HepG2 (cell line): ENCODE measurements at regions not wholly inside any gene's neighbourhood (a gene's known extent, or its start where the extent isn't known, plus 50 kb on each side); places are given as distances from the start of the nearest gene placed in this dataset.

Source experiments
- CEBPB ChIP-seq: IDR thresholded peaks from 2 replicates; pipeline ENCODE4 v1.6.1; 2011; ENCODE audit warnings: low read depth, low read length, improper control_type of control experiment, borderline replicate concordance
- JUND ChIP-seq: sonication (generic); formaldehyde crosslinking; IDR thresholded peaks from 2 replicates; pipeline ENCODE4 v1.8.0; 2022; ENCODE audit warnings: mild to moderate bottlenecking, missing genetic modification reagents
- KDM1A ChIP-seq: IDR thresholded peaks from 2 replicates; pipeline ENCODE4 v1.6.1; 2016; ENCODE audit warnings: missing compliant biosample characterization
- KDM3A ChIP-seq: IDR thresholded peaks from 2 replicates; pipeline ENCODE4 v1.6.1; 2018; ENCODE audit warnings: low read depth, missing compliant biosample characterization
- KMT2B ChIP-seq: IDR thresholded peaks from 2 replicates; pipeline ENCODE4 v1.6.1; 2016; ENCODE audit warnings: missing genetic modification reagents, missing compliant biosample characterization
- LBX2 ChIP-seq: sonication (generic); formaldehyde crosslinking; IDR thresholded peaks from 2 replicates; pipeline ENCODE4 v1.5.0; 2020; ENCODE audit warnings: missing genetic modification reagents, mild to moderate bottlenecking, borderline replicate concordance
- MTA1 ChIP-seq: sonication (generic); formaldehyde crosslinking; IDR thresholded peaks from 2 replicates; pipeline ENCODE4 v1.4.0; 2020; ENCODE audit warnings: missing genetic modification reagents, mild to moderate bottlenecking, borderline replicate concordance
- NCOA1 ChIP-seq: sonication (generic); formaldehyde crosslinking; IDR thresholded peaks from 2 replicates; pipeline ENCODE4 v1.9.0; 2021; ENCODE audit warnings: missing genetic modification reagents
- NONO ChIP-seq, 2 experiments: fragments of 450-650 bp in 1 of 2; sonication (generic) in 1 of 2; formaldehyde crosslinking in 1 of 2; IDR thresholded peaks in 1 of 2; conservative IDR thresholded peaks in 1 of 2; 2 replicates each; pipeline versions ENCODE4 v1.6.1 to v1.8.0; 2017 to 2022; ENCODE audit warnings: mild to moderate bottlenecking in 1 of 2, missing genetic modification reagents in 1 of 2, moderate library complexity in 1 of 2
- PLRG1 ChIP-seq: fragments of 450-650 bp; conservative IDR thresholded peaks from 2 replicates; pipeline ENCODE4 v1.6.1; 2016
- REL ChIP-seq: sonication (generic); formaldehyde crosslinking; conservative IDR thresholded peaks from 2 replicates; pipeline ENCODE4 v1.8.0; 2022; ENCODE audit warnings: mild to moderate bottlenecking, missing genetic modification reagents, moderate library complexity
- SMAD3 ChIP-seq: sonication (generic); formaldehyde crosslinking; IDR thresholded peaks from 2 replicates; pipeline ENCODE4 v1.4.0; 2020; ENCODE audit warnings: missing genetic modification reagents
- SOX13 ChIP-seq, 3 experiments: fragments of 450-650 bp in 1 of 3; sonication (generic) in 1 of 3; formaldehyde crosslinking in 1 of 3; IDR thresholded peaks in 2 of 3; conservative IDR thresholded peaks in 1 of 3; 2 replicates each; pipeline versions ENCODE4 v1.5.0 to v1.6.1; 2016 to 2020; ENCODE audit warnings: antibody characterized with exemption in 1 of 3, mild to moderate bottlenecking in 1 of 3, missing compliant biosample characterization in 1 of 3, missing genetic modification reagents in 1 of 3, moderate library complexity in 1 of 3
- SOX6 ChIP-seq, 2 experiments: fragments of 450-650 bp in 1 of 2; sonication (generic) in 1 of 2; formaldehyde crosslinking in 1 of 2; IDR thresholded peaks; 2 replicates each; pipeline versions ENCODE4 v1.4.0 to v1.6.1; 2017 to 2020; ENCODE audit warnings: antibody characterized with exemption in 1 of 2, mild to moderate bottlenecking in 1 of 2, missing genetic modification reagents in 1 of 2
- WIZ ChIP-seq: sonication (generic); formaldehyde crosslinking; IDR thresholded peaks from 2 replicates; pipeline ENCODE4 v1.5.1; 2020; ENCODE audit warnings: mild to moderate bottlenecking, missing genetic modification reagents
- ZFP91 ChIP-seq: sonication (generic); formaldehyde crosslinking; IDR thresholded peaks from 2 replicates; pipeline ENCODE4 v1.9.0; 2022; ENCODE audit warnings: missing genetic modification reagents, mild to moderate bottlenecking, borderline replicate concordance
- ZFY ChIP-seq: sonication (generic); formaldehyde crosslinking; IDR thresholded peaks from 2 replicates; pipeline ENCODE4 v1.4.0; 2020; ENCODE audit warnings: missing genetic modification reagents
- ZMYM3 ChIP-seq: sonication (generic); formaldehyde crosslinking; IDR thresholded peaks from 2 replicates; pipeline ENCODE4 v1.5.1; 2020; ENCODE audit warnings: mild to moderate bottlenecking, missing genetic modification reagents
- ZNF10 ChIP-seq: sonication (generic); formaldehyde crosslinking; IDR thresholded peaks from 2 replicates; pipeline ENCODE4 v1.4.0; 2020; ENCODE audit warnings: mild to moderate bottlenecking, low read depth, missing genetic modification reagents, borderline replicate concordance
- ZNF746 ChIP-seq: sonication (generic); formaldehyde crosslinking; IDR thresholded peaks from 2 replicates; pipeline ENCODE4 v1.8.0; 2022; ENCODE audit warnings: mild to moderate bottlenecking, missing genetic modification reagents
- ZNF879 ChIP-seq: sonication (generic); formaldehyde crosslinking; IDR thresholded peaks from 2 replicates; pipeline ENCODE4 v1.8.1; 2023; ENCODE audit warnings: missing genetic modification reagents
- ZSCAN20 ChIP-seq: sonication (generic); formaldehyde crosslinking; IDR thresholded peaks from 2 replicates; pipeline ENCODE4 v1.4.0; 2020; ENCODE audit warnings: missing genetic modification reagents, mild to moderate bottlenecking, borderline replicate concordance
- ZSCAN29 ChIP-seq: sonication (generic); formaldehyde crosslinking; conservative IDR thresholded peaks from 2 replicates; pipeline ENCODE4 v1.4.0; 2020; ENCODE audit warnings: mild to moderate bottlenecking, missing genetic modification reagents
- TF ChIP-seq, protein P1 (sequence below): sonication (generic); formaldehyde crosslinking; IDR thresholded peaks from 2 replicates; pipeline ENCODE4 v1.4.0; 2020; ENCODE audit warnings: missing genetic modification reagents, borderline replicate concordance

DNA sequence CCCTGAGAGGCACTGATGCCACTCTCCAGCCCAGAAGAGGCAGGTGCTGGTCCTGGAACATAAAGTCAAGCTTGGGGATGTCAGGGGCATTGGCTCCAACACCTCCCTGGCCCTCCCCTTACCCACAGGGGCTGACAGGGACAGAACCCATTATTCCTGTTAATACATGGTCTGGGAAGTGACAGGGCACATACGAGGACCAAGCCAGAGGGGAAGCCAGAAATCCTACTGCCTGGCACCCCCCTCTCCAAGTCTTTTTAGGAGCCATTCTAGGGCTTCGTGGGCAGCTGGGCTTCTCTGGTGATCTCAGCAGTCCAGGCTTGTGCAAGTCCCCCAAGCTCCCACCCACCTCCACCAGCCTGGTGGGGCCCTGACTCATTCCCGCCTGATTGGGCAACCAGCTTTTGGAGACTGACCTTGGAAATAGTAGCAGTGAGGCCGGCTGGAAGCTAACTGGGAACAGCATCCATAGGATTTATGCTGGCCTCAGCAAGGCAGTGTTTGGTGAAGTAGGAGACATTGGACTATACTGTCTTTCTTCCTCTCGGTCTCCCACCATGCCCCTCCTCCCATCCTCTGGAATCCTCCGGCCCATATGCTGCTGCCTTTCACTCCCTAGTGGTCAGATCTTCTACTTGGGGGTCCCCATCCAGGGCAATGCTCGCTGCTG lies 86.4 kb upstream of the HK2 start (continued):
- TF ChIP-seq SOX6 (IDR thresholded peaks at IDR 0.05) (no peak), SOX6 (CRISPR knock-in tag; IDR thresholded peaks at IDR 0.05) (peak; percentile 83), LBX2 (no peak), ZMYM3 (CRISPR knock-in tag) (peak; percentile 91), REL (CRISPR knock-in tag) (no peak), MTA1 (peak; percentile 67; the same call in 1 of the 2 replicates), JUND (CRISPR knock-in tag) (peak; percentile 92), ZNF879 (no peak), CEBPB (peak; percentile 99), NONO (IDR thresholded peaks at IDR 0.05) (no peak), NONO (CRISPR knock-in tag; conservative IDR thresholded peaks at IDR 0.05) (peak; percentile 71), WIZ (no peak), KMT2B (CRISPR knock-in tag) (peak; percentile 64), PLRG1 (no peak), KDM3A (CRISPR knock-in tag) (0 out of 2 replicates have a peak, but pooled peaks have one; percentile 68), ZSCAN20 (no peak), ZSCAN29 (CRISPR knock-in tag) (0 out of 2 replicates have a peak, but pooled peaks have one; percentile 33), ZFP91 (peak; percentile 79), ZNF746 (peak; percentile 65; the same call in 1 of the 2 replicates), SOX13 (IDR thresholded peaks at IDR 0.05) (no peak), SOX13 (CRISPR knock-in tag; conservative IDR thresholded peaks at IDR 0.05 in 1 of 2, IDR thresholded peaks at IDR 0.05 in 1 of 2) (peak in 1 of 2 experiments; percentile 76; a peak in 2 of 4 replicates), SMAD3 (CRISPR knock-in tag) (peak; percentile 78; the same call in 1 of the 2 replicates), ZNF10 (CRISPR knock-in tag) (no peak), ZFY (CRISPR knock-in tag) (0 out of 2 replicates have a peak, but pooled peaks have one; percentile 42), NCOA1 (no peak), KDM1A (CRISPR knock-in tag) (no peak)
- TF ChIP-seq, protein P1, sequence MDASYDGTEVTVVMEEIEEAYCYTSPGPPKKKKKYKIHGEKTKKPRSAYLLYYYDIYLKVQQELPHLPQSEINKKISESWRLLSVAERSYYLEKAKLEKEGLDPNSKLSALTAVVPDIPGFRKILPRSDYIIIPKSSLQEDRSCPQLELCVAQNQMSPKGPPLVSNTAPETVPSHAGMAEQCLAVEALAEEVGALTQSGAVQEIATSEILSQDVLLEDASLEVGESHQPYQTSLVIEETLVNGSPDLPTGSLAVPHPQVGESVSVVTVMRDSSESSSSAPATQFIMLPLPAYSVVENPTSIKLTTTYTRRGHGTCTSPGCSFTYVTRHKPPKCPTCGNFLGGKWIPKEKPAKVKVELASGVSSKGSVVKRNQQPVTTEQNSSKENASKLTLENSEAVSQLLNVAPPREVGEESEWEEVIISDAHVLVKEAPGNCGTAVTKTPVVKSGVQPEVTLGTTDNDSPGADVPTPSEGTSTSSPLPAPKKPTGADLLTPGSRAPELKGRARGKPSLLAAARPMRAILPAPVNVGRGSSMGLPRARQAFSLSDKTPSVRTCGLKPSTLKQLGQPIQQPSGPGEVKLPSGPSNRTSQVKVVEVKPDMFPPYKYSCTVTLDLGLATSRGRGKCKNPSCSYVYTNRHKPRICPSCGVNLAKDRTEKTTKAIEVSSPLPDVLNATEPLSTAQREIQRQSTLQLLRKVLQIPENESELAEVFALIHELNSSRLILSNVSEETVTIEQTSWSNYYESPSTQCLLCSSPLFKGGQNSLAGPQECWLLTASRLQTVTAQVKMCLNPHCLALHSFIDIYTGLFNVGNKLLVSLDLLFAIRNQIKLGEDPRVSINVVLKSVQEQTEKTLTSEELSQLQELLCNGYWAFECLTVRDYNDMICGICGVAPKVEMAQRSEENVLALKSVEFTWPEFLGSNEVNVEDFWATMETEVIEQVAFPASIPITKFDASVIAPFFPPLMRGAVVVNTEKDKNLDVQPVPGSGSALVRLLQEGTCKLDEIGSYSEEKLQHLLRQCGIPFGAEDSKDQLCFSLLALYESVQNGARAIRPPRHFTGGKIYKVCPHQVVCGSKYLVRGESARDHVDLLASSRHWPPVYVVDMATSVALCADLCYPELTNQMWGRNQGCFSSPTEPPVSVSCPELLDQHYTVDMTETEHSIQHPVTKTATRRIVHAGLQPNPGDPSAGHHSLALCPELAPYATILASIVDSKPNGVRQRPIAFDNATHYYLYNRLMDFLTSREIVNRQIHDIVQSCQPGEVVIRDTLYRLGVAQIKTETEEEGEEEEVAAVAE (CRISPR knock-in tag) = peak; percentile 63; the same call in 1 of the 2 replicates
